GM23248 (cell line): ENCODE measurements at regions not wholly inside any gene's neighbourhood (a gene's known extent, or its start where the extent isn't known, plus 50 kb on each side); places are given as distances from the start of the nearest gene placed in this dataset.

Source experiments
- DNase-seq: peaks from one replicate; pipeline ENCODE4 v3.0.0-alpha.2; 2015
- H2AFZ ChIP-seq: fragments of 200-600 bp; sonication (generic); 2 replicates; pipeline ENCODE4 v1.6.1; 2016; ENCODE audit warnings: antibody characterized with exemption
- H3F3A ChIP-seq: fragments of 200-600 bp; sonication (generic); 2 replicates; pipeline ENCODE4 v1.6.1; 2016; ENCODE audit warnings: mild to moderate bottlenecking, antibody characterized with exemption, mixed run types; ENCODE audit not compliant: insufficient read depth
- H3K27ac ChIP-seq: fragments of 200-600 bp; sonication (generic); 2 replicates; pipeline ENCODE4 v1.5.1; 2016; ENCODE audit warnings: mild to moderate bottlenecking
- H3K27me3 ChIP-seq: fragments of 200-600 bp; sonication (generic); replicated peaks from 2 replicates; pipeline ENCODE4 v1.6.1; 2016; ENCODE audit warnings: mild to moderate bottlenecking; ENCODE audit not compliant: insufficient read depth
- H3K36me3 ChIP-seq: fragments of 200-600 bp; sonication (generic); 2 replicates; pipeline ENCODE4 v1.6.1; 2016; ENCODE audit warnings: low read depth, mild to moderate bottlenecking
- H3K4me1 ChIP-seq: fragments of 200-600 bp; sonication (generic); 2 replicates; pipeline ENCODE4 v1.6.1; 2016; ENCODE audit warnings: mild to moderate bottlenecking; ENCODE audit not compliant: insufficient read depth
- H3K4me2 ChIP-seq: fragments of 200-600 bp; sonication (generic); one replicate; pipeline ENCODE4 v1.6.1; 2016; ENCODE audit warnings: mild to moderate bottlenecking; ENCODE audit not compliant: unreplicated experiment
- H3K4me3 ChIP-seq: fragments of 200-600 bp; sonication (generic); 2 replicates; pipeline ENCODE4 v1.5.1; 2016; ENCODE audit warnings: mild to moderate bottlenecking
- H3K79me2 ChIP-seq: fragments of 200-600 bp; sonication (generic); 2 replicates; pipeline ENCODE4 v1.6.1; 2016; ENCODE audit warnings: mild to moderate bottlenecking; ENCODE audit not compliant: insufficient read depth
- H3K9ac ChIP-seq: fragments of 200-600 bp; sonication (generic); 2 replicates; pipeline ENCODE4 v1.6.1; 2016; ENCODE audit warnings: mild to moderate bottlenecking
- H3K9me2 ChIP-seq: fragments of 200-600 bp; sonication (generic); 2 replicates; pipeline ENCODE4 v1.6.1; 2016; ENCODE audit warnings: mixed run types, mild to moderate bottlenecking, moderate library complexity; ENCODE audit not compliant: insufficient read depth
- H3K9me3 ChIP-seq: fragments of 200-600 bp; sonication (generic); one replicate; pipeline ENCODE4 v1.6.1; 2017; ENCODE audit warnings: low read depth
- H4K20me1 ChIP-seq: fragments of 200-600 bp; sonication (generic); 2 replicates; pipeline ENCODE4 v1.6.0; 2016; ENCODE audit not compliant: insufficient read depth
- EZH2 ChIP-seq: fragments of 200-600 bp; sonication (generic); IDR thresholded peaks from 2 replicates; pipeline ENCODE4 v1.6.1; 2018; ENCODE audit warnings: antibody characterized with exemption, mild to moderate bottlenecking; ENCODE audit not compliant: insufficient read depth, poor library complexity, severe bottlenecking
- EZH2phosphoT487 ChIP-seq: fragments of 200-600 bp; sonication (generic); IDR thresholded peaks from 2 replicates; pipeline ENCODE4 v1.6.1; 2018; ENCODE audit warnings: antibody characterized with exemption, moderate library complexity, mild to moderate bottlenecking, low read depth; ENCODE audit not compliant: insufficient read depth
- WGBS, 2 experiments: methylation state at CpG; one replicate each; pipeline ENCODE4 v1.1.6; 2015 to 2017; ENCODE audit warnings: low lambda C conversion rate in 2 of 2, low coverage in 1 of 2; ENCODE audit errors: missing lambda C conversion rate in 2 of 2; 5-methylcytosine and 5-hydroxymethylcytosine counted together
- in situ Hi-C: fragments of 300-500 bp; cut with MboI; formaldehyde crosslinking; loops from 2 replicates; pipeline ENCODE4 v1.15.0; 2020

DNA sequence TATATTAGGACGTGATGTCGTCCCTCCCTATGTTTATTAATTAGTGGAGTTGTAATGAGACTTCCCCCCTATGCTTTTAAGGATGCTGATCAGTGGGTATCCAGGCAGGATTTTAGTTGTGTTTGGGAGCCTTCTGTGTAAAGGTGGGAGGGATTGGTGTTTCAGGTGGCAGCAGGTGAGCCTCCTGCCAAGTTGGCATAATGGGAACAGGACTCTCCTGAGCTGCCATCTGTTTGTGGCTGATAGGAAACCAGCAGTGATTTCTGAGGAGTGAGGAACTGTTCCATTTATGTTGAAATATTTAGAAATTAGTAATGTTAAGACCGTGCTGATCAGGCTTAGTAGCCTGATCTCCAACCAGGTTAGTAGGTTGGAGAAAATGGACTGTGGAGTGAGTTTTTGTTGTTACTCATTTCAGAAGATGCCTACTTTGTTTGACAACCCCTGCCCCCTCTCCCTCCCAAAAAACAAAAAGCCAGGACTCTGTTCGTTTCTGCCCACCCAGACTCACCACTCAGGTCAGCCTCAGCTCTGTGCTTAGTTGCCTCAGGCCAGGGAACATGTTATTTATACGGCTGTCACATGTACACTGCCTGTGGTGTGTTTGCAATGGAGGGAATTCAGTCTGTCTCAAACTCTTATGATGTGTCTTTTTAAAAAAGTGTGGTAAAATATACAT lies 55.4 kb upstream of the TULP4 start:
- Histone ChIP-seq H3K36me3 (no peaks in the 10 kb centered on the region), H3K27ac (no peak overlapping the region), H3K4me2 (no peak overlapping the region), H3K9me2 (no peaks in the 10 kb centered on the region), H3K9me3 (no peaks in the 10 kb centered on the region), H3K4me1 (peaks cover 7% of the 10 kb centered on the region), H3K79me2 (peaks cover 96% of the 10 kb centered on the region), H3K9ac (no peak overlapping the region), H4K20me1 (no peaks in the 10 kb centered on the region), H2AFZ (no peak overlapping the region), H3K27me3 (no peaks in the 10 kb centered on the region), H3F3A (no peaks in the 10 kb centered on the region), H3K4me3 (no peak overlapping the region)
- no peak for DNase-seq
- in situ Hi-C loops = no loop called here
- 97 to 98% methylated on average over 5 of the region's 5 CpGs for WGBS, 2 experiments
- no peak for TF ChIP-seq EZH2
- TF ChIP-seq EZH2phosphoT487 = no peak

DNA sequence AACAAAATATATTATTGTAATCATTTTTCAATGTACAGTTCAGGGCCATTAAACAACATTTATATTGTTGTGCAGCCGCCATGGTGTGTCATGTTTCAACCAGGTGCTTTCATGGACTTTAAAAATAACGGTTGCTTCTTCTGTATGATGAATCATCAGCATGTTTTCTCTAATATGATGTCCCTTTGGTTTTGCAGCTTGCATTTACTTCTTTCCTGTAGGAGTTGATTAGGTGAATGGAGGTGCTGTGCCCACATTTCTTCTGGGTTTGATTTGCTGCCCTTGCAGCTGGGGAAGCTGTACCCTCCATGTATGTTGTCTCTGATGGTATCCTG lies 54.9 kb upstream of the TULP4 start:
- WGBS, 2 experiments = 60 to 66% methylated on average over 2 of the region's 2 CpGs
- DNase-seq = no peak
- in situ Hi-C loops = no loop called here

DNA sequence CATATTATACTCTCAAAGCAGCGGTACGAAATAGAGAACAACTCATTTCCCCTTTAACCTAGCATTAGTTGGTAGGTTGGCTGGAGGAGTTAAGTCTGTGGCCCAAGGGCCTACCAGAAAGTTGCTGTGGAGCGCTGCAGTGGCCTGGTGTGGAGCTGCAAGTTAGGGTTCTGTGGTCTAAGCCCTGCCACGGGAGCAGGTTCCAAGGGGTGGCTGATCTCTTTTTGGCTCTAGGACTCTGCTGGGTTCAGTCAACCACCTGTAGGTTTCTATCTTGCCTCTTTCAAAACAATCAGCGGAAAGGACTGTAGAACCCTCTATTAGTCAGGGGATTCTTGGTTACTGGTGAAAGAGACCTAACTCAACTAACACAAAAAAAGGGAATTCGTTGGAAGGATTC lies 54.5 kb upstream of the TULP4 start:
- no peaks in the 10 kb centered on the region for H4K20me1 ChIP-seq
- 98% methylated on average over 6 of the region's 6 CpGs for WGBS, 2 experiments
- H3K36me3 ChIP-seq = no peaks in the 10 kb centered on the region
- in situ Hi-C loops = no loop called here
- H3K27ac ChIP-seq = no peak overlapping the region
- TF ChIP-seq EZH2 = no peak
- no peak for TF ChIP-seq EZH2phosphoT487
- H3F3A ChIP-seq = no peaks in the 10 kb centered on the region
- DNase-seq = no peak
- H3K9me3 ChIP-seq = no peaks in the 10 kb centered on the region
- no peak overlapping the region for H3K4me3 ChIP-seq
- H3K4me2 ChIP-seq = no peak overlapping the region
- no peaks in the 10 kb centered on the region for H3K27me3 ChIP-seq
- H3K4me1 ChIP-seq = peaks cover 7% of the 10 kb centered on the region
- no peak overlapping the region for H3K9ac ChIP-seq
- H3K79me2 ChIP-seq = peaks cover 93% of the 10 kb centered on the region
- H3K9me2 ChIP-seq = no peaks in the 10 kb centered on the region
- no peak overlapping the region for H2AFZ ChIP-seq

More for the DNA sequence above, 54.9 kb upstream of the TULP4 start:
- peaks cover 93% of the 10 kb centered on the region for H3K79me2 ChIP-seq
- H4K20me1 ChIP-seq = no peaks in the 10 kb centered on the region
- no peaks in the 10 kb centered on the region for H3K27me3 ChIP-seq
- no peak overlapping the region for H3K4me2 ChIP-seq
- no peaks in the 10 kb centered on the region for H3K36me3 ChIP-seq
- H3K9ac ChIP-seq = no peak overlapping the region
- no peak overlapping the region for H3K4me3 ChIP-seq
- H3K27ac ChIP-seq = no peak overlapping the region
- no peaks in the 10 kb centered on the region for H3K9me2 ChIP-seq
- H3K4me1 ChIP-seq = peaks cover 7% of the 10 kb centered on the region
- H3K9me3 ChIP-seq = no peaks in the 10 kb centered on the region
- no peak for TF ChIP-seq EZH2
- no peak for TF ChIP-seq EZH2phosphoT487
- no peak overlapping the region for H2AFZ ChIP-seq
- no peaks in the 10 kb centered on the region for H3F3A ChIP-seq

DNA sequence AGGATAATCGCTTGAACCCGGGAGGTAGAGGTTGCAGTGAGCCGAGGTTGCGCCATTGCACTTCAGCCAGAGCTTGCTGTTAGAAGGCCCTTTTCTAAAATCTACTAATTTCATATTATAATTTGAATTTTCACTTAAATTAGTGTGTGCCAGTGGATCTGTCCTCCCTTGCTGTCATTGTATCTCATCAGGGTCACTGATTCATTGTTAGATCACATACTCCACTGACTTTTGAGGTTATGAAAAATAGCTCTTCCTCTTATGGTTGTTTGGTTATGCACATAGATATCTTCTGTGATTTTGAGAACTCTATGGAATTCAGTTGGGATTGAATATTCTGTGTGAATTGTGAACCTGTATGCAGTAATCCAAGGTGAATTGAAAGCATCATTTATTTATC lies 53.1 kb upstream of the TULP4 start:
- H3K4me3 ChIP-seq = no peak overlapping the region
- peaks cover 83% of the 10 kb centered on the region for H3K79me2 ChIP-seq
- H3K9me3 ChIP-seq = no peaks in the 10 kb centered on the region
- H2AFZ ChIP-seq = no peak overlapping the region
- H4K20me1 ChIP-seq = no peaks in the 10 kb centered on the region
- H3K27me3 ChIP-seq = no peaks in the 10 kb centered on the region
- no peak overlapping the region for H3K4me2 ChIP-seq
- H3K27ac ChIP-seq = no peak overlapping the region
- TF ChIP-seq EZH2 (no peak), EZH2phosphoT487 (no peak)
- in situ Hi-C loops = no loop called here
- 99 to 100% methylated on average over 4 of the region's 4 CpGs for WGBS, 2 experiments
- H3K4me1 ChIP-seq = peaks cover 7% of the 10 kb centered on the region
- H3K9ac ChIP-seq = no peak overlapping the region
- H3K9me2 ChIP-seq = no peaks in the 10 kb centered on the region
- DNase-seq = no peak
- H3K36me3 ChIP-seq = no peaks in the 10 kb centered on the region
- H3F3A ChIP-seq = no peaks in the 10 kb centered on the region

DNA sequence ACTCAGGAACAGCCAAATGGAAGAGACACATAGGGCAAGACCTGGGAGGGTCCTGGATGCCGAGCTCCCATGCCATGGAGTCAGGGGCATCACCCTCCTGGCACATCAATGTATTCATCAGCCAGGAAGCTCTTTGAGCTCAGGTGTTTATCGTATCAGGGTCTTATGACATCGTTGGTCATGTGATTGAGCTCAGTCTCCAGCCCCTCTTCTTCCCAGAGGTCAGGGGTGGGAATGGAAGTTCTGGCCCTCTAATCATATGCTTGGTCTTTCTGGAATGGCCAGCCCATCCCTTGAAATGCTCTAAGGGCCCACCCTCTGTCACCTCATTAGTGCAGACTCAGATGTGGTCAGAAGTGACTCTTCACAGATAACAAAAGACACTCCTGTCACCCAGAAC lies 52.4 kb upstream of the TULP4 start:
- Histone ChIP-seq H3K9ac (no peak overlapping the region), H3K9me3 (no peaks in the 10 kb centered on the region), H2AFZ (no peak overlapping the region), H3K27ac (no peak overlapping the region), H3K36me3 (no peaks in the 10 kb centered on the region), H3K4me2 (no peak overlapping the region), H3K79me2 (peaks cover 82% of the 10 kb centered on the region), H3K27me3 (no peaks in the 10 kb centered on the region), H3K9me2 (no peaks in the 10 kb centered on the region), H3F3A (no peaks in the 10 kb centered on the region), H3K4me1 (peaks cover 7% of the 10 kb centered on the region), H3K4me3 (no peak overlapping the region), H4K20me1 (no peaks in the 10 kb centered on the region)
- WGBS, 2 experiments = 94 to 100% methylated on average over 3 of the region's 3 CpGs
- DNase-seq = no peak
- in situ Hi-C loops = no loop called here
- TF ChIP-seq EZH2phosphoT487 (no peak), EZH2 (no peak)
